ENCODE measurements at regions not wholly inside any gene's neighbourhood (a gene's known extent, or its start where the extent isn't known, plus 50 kb on each side); places are given as distances from the start of the nearest gene placed in this dataset.

DNA sequence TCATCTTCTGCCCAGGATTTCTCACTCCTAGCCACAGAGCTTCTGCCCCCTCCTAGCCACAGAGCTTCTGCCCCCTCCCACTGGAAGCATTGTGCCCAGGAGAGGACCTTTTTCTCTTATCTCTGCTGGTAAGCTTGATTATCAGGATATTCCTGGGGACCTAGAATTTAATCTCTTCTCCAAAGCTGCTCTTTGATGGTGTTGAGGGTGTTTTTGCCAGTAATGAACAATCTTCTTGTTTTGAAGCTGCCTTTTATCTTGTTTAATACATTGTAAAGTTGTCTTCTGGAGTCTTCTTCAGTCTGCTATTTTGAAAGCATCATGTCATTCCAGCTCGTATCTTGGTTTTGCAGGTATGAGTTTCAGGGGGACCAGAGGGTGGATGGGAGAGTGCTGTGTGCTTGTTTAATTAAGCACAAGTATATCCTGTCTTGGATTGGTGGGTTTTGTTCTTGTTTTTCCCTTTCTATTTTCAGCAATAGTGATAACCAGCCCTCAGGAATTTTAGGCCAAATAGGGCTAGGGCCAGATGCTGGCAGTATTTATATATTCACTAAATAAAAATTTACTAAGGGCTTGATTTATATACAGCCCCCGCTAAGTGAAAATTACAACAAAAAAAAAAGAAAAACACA lies 214.0 kb upstream of the DMRT1 start:
- Histone ChIP-seq H3K4me1 (replicated peaks in 1 of 4; ENCODE audit: control insufficient read depth in 3 of 4, insufficient read depth in 4 of 4, low read length in 3 of 4) (peaks cover 0 to 7% (median 1%) of the 10 kb centered on the region in 4 experiments; a peak in 3 of 7 replicates), H4K91ac (replicated peaks; ENCODE audit: insufficient read length, low read length) (no peak overlapping the region), H2BK12ac (ENCODE audit: low read depth, low read length) (no peak overlapping the region), H3K27me3 (replicated peaks in 1 of 4; ENCODE audit: control insufficient read depth in 3 of 4, extremely low read depth in 1 of 4, insufficient read depth in 3 of 4, low read length in 3 of 4) (no peaks in the 10 kb centered on the region), H3K18ac (ENCODE audit: extremely low read depth, low read length) (no peak overlapping the region), H4K8ac (ENCODE audit: extremely low read depth, insufficient read depth, low read length) (no peak overlapping the region), H3K79me2 (ENCODE audit: control insufficient read depth in 1 of 2, insufficient read depth in 2 of 2, low read length in 2 of 2) (0 out of 4 replicates have a peak, but pooled peaks cover 0 to 2% of the 10 kb centered on the region in 2 experiments), H3K9ac (replicated peaks in 1 of 4; ENCODE audit: extremely low read depth in 1 of 4, low read depth in 3 of 4, low read length in 3 of 4) (no peak overlapping the region), H3K56ac (replicated peaks; ENCODE audit: insufficient read length, low read depth, low read length) (no peak overlapping the region), H3K9me3 (ENCODE audit: insufficient read depth in 2 of 2, low read depth in 1 of 2, low read length in 1 of 2) (no peaks in the 10 kb centered on the region), H4K5ac (ENCODE audit: insufficient read length, low read depth, low read length) (no peak overlapping the region), H3K4ac (replicated peaks; ENCODE audit: insufficient read length, low read depth, low read length) (no peak overlapping the region), H2BK120ac (replicated peaks; ENCODE audit: low read depth, low read length) (no peak overlapping the region), H4K20me1 (replicated peaks in 1 of 2; ENCODE audit: control insufficient read depth in 1 of 2, insufficient read depth in 2 of 2, low read length in 2 of 2) (peaks cover 0 to 3% of the 10 kb centered on the region in 2 experiments), H3K27ac (ENCODE audit: low read depth, low read length) (no peak overlapping the region), H2BK20ac (ENCODE audit: low read length) (no peak overlapping the region), H2AK5ac (ENCODE audit: low read depth, low read length) (no peak overlapping the region), H2BK15ac (ENCODE audit: low read length) (no peak overlapping the region), H3K4me2 (ENCODE audit: insufficient read depth in 1 of 2, low read depth in 2 of 2, low read length in 2 of 2) (no peak overlapping the region), H3K4me3 (ENCODE audit: extremely low read depth in 1 of 4, insufficient read depth in 2 of 4, low read depth in 3 of 4, low read length in 4 of 4) (no peak overlapping the region), H3K23ac (ENCODE audit: insufficient read length) (no peak overlapping the region), H2AFZ (ENCODE audit: low read length) (no peak overlapping the region), H3K14ac (ENCODE audit: insufficient read length) (no peak overlapping the region), H3K36me3 (ENCODE audit: control insufficient read depth in 2 of 4, insufficient read depth in 4 of 4, low read length in 3 of 4) (no peaks in the 10 kb centered on the region), H2BK5ac (ENCODE audit: low read depth, low read length) (no peak overlapping the region), H3K79me1 (ENCODE audit: low read depth, low read length) (peaks cover 2% of the 10 kb centered on the region; the same call in 1 of the 2 replicates), H3K23me2 (ENCODE audit: low read depth, low read length) (no peaks in the 10 kb centered on the region)
- ChIA-PET POLR2A (ENCODE audit: partially characterized antibody) (no interaction called here), CTCF (ENCODE audit: partially characterized antibody) (interaction anchor here (0.6 to 4.2 kb wide), 4 partner anchors 8 to 164 kb away, joined by 3 to 20 read pairs (median 3); no protein-coding TSS in a partner anchor)
- 98% methylated on average over 2 of the region's 2 CpGs; no CpG with 5 or more reads in 1 of the 2 experiments for WGBS, 2 experiments (ENCODE audit: extremely low coverage in 1 of 2, insufficient coverage in 1 of 2, insufficient read length in 1 of 2, insufficient replicate concordance in 2 of 2, low coverage in 1 of 2, low lambda C conversion rate in 2 of 2, missing lambda C conversion rate in 1 of 2)
- DNase-seq (ENCODE audit: low read depth in 1 of 2, low spot score in 2 of 2) (no peak), FAIRE-seq (no peak)
- no peak for TF ChIP-seq TEAD4 (IDR thresholded peaks at IDR 0.05; ENCODE audit: low read depth, low read length)
- TF ChIP-seq CHD1 (IDR thresholded peaks at IDR 0.05; ENCODE audit: low read depth, low read length), result no peak
- TF ChIP-seq ZNF274 (IDR thresholded peaks at IDR 0.05; ENCODE audit: borderline replicate concordance, extremely low read depth, low read length), result no peak
- no peak for TF ChIP-seq EZH2 (IDR thresholded peaks at IDR 0.05; ENCODE audit: low read depth, low read length, severe bottlenecking)
- no peak for TF ChIP-seq SUZ12 (IDR thresholded peaks at IDR 0.05; ENCODE audit: low read length)
- TF ChIP-seq SIX5 (IDR thresholded peaks at IDR 0.05; ENCODE audit: low read depth, low read length), result no peak
- no peak for TF ChIP-seq PHF8 (conservative IDR thresholded peaks at IDR 0.05; ENCODE audit: low read depth, low read length)
- no peak for TF ChIP-seq TCF12 (IDR thresholded peaks at IDR 0.05; ENCODE audit: low read depth, low read length)
- no peak for TF ChIP-seq FOSL1 (IDR thresholded peaks at IDR 0.05; ENCODE audit: insufficient read depth, low read depth, low read length)
- no peak for TF ChIP-seq POU5F1 (IDR thresholded peaks at IDR 0.05; ENCODE audit: low read depth, low read length)
- no peak for TF ChIP-seq POLR2AphosphoS5 (IDR thresholded peaks at IDR 0.05; ENCODE audit: low read depth, low read length)
- no peak for TF ChIP-seq CBX5 (IDR thresholded peaks at IDR 0.05; ENCODE audit: low read depth, low read length)
- TF ChIP-seq SP1 (IDR thresholded peaks at IDR 0.05; ENCODE audit: low read depth, low read length), result no peak
- TF ChIP-seq BCL11A (IDR thresholded peaks at IDR 0.05; ENCODE audit: low read depth in 2 of 2, low read length in 2 of 2), result no peak

All from H1 (cell line).